ENCODE measurements at regions not wholly inside any gene's neighbourhood (a gene's known extent, or its start where the extent isn't known, plus 50 kb on each side); places are given as distances from the start of the nearest gene placed in this dataset.
A peak's percentile ranks its signal among the peaks of the same experiment; 100 is the strongest.

- peak; percentile 49 for DNase-seq (ENCODE audit: extremely low spot score)
- no peaks in the 10 kb centered on the region for H3K36me3 ChIP-seq (ENCODE audit: insufficient read depth)
- WGBS = 33% methylated on average over 6 of the region's 6 CpGs
- no peak overlapping the region for H3K4me3 ChIP-seq (ENCODE audit: low read depth, low read length)
- H3K27ac ChIP-seq (ENCODE audit: low read depth) = no peak overlapping the region
- H3K4me1 ChIP-seq (ENCODE audit: insufficient read depth) = no peaks in the 10 kb centered on the region
Observed at GRCh38 chr20:7516621-7517111, 423.6 kb downstream of the HAO1 start.

GRCh38 chr20:7520361-7520760 is 419.9 kb downstream of the HAO1 start:
- no peak for DNase-seq (ENCODE audit: extremely low spot score)
- Histone ChIP-seq H3K4me3 (ENCODE audit: low read depth, low read length) (no peak overlapping the region), H3K27ac (ENCODE audit: low read depth) (no peak overlapping the region), H3K4me1 (ENCODE audit: insufficient read depth) (no peaks in the 10 kb centered on the region), H3K36me3 (ENCODE audit: insufficient read depth) (no peaks in the 10 kb centered on the region)
- WGBS = 79% methylated on average over 4 of the region's 4 CpGs

GRCh38 chr20:7523288-7523687 is 417.0 kb downstream of the HAO1 start:
- Histone ChIP-seq H3K4me3 (ENCODE audit: low read depth, low read length) (no peak overlapping the region), H3K27ac (ENCODE audit: low read depth) (no peak overlapping the region), H3K36me3 (ENCODE audit: insufficient read depth) (no peaks in the 10 kb centered on the region), H3K4me1 (ENCODE audit: insufficient read depth) (no peaks in the 10 kb centered on the region)
- no peak for DNase-seq (ENCODE audit: extremely low spot score)

DNA sequence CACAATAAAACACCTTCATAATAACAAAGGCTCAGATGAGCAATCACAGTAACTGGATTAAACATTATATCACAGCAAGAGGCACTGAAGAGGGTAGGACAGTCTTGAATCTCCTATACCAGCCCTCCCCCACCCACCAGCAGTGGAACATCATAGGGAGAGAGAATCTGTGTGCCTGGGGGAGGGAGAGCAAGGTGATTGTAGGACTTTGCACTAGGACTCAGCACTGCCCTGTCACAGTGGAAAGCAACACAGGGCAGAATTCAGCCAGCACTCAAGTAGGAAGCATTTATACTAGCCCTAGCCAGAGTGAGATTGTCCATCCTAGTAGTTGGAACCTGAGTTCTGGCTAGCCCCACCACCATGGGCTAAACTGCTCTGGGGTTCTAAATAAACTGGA is 400.2 kb downstream of the HAO1 start:
- no peak for DNase-seq (ENCODE audit: extremely low spot score)
- no peak overlapping the region for H3K27ac ChIP-seq (ENCODE audit: low read depth)
- H3K36me3 ChIP-seq (ENCODE audit: insufficient read depth) = no peaks in the 10 kb centered on the region
- no peak overlapping the region for H3K4me3 ChIP-seq (ENCODE audit: low read depth, low read length)
- no peaks in the 10 kb centered on the region for H3K4me1 ChIP-seq (ENCODE audit: insufficient read depth)

GRCh38 chr20:7540923-7541322 is 399.3 kb downstream of the HAO1 start:
- H3K4me1 ChIP-seq (ENCODE audit: insufficient read depth) = no peaks in the 10 kb centered on the region
- DNase-seq (ENCODE audit: extremely low spot score) = no peak
- no peaks in the 10 kb centered on the region for H3K36me3 ChIP-seq (ENCODE audit: insufficient read depth)
- no peak overlapping the region for H3K4me3 ChIP-seq (ENCODE audit: low read depth, low read length)
- no peak overlapping the region for H3K27ac ChIP-seq (ENCODE audit: low read depth)
- WGBS = 72% methylated on average over 2 of the region's 2 CpGs

DNA sequence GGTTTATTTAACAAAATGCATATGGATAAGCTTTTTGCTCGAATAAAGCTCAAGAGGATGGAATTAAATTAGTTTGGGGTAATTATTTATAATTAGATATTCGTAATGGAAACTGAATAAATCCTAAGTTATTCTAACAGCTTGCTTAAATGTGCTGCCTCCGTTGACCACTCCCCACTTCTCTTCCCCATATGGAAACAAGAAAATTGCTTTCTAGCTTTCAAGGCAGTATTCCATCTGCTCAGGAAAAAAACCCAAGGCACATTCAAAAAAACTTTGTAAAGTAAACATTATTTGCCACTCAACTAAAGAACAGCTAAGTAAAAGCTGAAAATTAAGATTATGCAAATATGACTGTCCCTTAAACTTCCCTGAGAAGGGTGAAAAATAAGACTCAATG is 369.2 kb downstream of the HAO1 start:
- Histone ChIP-seq H3K4me1 (ENCODE audit: insufficient read depth) (no peaks in the 10 kb centered on the region), H3K36me3 (ENCODE audit: insufficient read depth) (no peaks in the 10 kb centered on the region), H3K4me3 (ENCODE audit: low read depth, low read length) (no peak overlapping the region), H3K27ac (ENCODE audit: low read depth) (no peak overlapping the region)
- 36% methylated on average over 3 of the region's 3 CpGs for WGBS
- no peak for DNase-seq (ENCODE audit: extremely low spot score)

DNA sequence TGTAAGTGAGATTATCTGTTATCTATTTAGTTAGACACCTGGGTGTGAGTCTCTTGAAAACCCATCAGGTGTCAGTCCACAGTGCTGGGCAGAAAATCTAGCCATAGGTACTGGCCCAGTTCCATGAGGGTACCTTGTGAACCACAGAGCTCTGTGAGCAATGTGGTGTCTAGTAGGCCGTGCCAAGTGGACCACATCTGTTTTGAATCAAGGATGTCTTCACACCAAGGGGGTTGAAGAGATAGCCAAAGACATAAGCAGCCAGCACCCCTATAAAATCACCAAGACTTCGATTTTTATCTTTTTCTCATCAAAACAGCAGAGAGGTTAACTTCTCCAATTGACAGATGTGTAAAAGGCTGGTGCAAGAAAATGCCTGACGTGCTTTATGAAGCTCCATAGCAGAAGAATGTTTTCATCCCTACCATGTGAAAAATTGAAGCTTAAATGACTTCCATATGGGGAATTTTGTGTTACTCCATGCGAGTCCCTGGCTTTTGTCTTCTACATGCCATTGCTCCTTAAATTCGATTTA is 368.7 kb downstream of the HAO1 start:
- Histone ChIP-seq H3K4me3 (ENCODE audit: low read depth, low read length) (no peak overlapping the region), H3K27ac (ENCODE audit: low read depth) (no peak overlapping the region), H3K36me3 (ENCODE audit: insufficient read depth) (no peaks in the 10 kb centered on the region), H3K4me1 (ENCODE audit: insufficient read depth) (no peaks in the 10 kb centered on the region)
- DNase-seq (ENCODE audit: extremely low spot score) = no peak
- 33% methylated on average over 5 of the region's 5 CpGs for WGBS

GRCh38 chr20:7579888-7580287 is 360.4 kb downstream of the HAO1 start:
- no peaks in the 10 kb centered on the region for H3K4me1 ChIP-seq (ENCODE audit: insufficient read depth)
- H3K36me3 ChIP-seq (ENCODE audit: insufficient read depth) = no peaks in the 10 kb centered on the region
- no peak overlapping the region for H3K27ac ChIP-seq (ENCODE audit: low read depth)
- H3K4me3 ChIP-seq (ENCODE audit: low read depth, low read length) = no peak overlapping the region
- no peak for DNase-seq (ENCODE audit: extremely low spot score)
- WGBS = 73% methylated on average over 3 of the region's 3 CpGs

GRCh38 chr20:7585126-7585679 is 355.1 kb downstream of the HAO1 start:
- Histone ChIP-seq H3K27ac (ENCODE audit: low read depth) (no peak overlapping the region), H3K36me3 (ENCODE audit: insufficient read depth) (no peaks in the 10 kb centered on the region), H3K4me1 (ENCODE audit: insufficient read depth) (no peaks in the 10 kb centered on the region), H3K4me3 (ENCODE audit: low read depth, low read length) (no peak overlapping the region)
- no peak for DNase-seq (ENCODE audit: extremely low spot score)
- 80% methylated on average over 6 of the region's 6 CpGs for WGBS

GRCh38 chr20:7586481-7586880 is 353.8 kb downstream of the HAO1 start:
- no peak for DNase-seq (ENCODE audit: extremely low spot score)
- H3K36me3 ChIP-seq (ENCODE audit: insufficient read depth) = no peaks in the 10 kb centered on the region
- 63% methylated on average over 1 of the region's 1 CpG for WGBS
- H3K27ac ChIP-seq (ENCODE audit: low read depth) = no peak overlapping the region
- H3K4me1 ChIP-seq (ENCODE audit: insufficient read depth) = no peaks in the 10 kb centered on the region
- H3K4me3 ChIP-seq (ENCODE audit: low read depth, low read length) = no peak overlapping the region

DNA sequence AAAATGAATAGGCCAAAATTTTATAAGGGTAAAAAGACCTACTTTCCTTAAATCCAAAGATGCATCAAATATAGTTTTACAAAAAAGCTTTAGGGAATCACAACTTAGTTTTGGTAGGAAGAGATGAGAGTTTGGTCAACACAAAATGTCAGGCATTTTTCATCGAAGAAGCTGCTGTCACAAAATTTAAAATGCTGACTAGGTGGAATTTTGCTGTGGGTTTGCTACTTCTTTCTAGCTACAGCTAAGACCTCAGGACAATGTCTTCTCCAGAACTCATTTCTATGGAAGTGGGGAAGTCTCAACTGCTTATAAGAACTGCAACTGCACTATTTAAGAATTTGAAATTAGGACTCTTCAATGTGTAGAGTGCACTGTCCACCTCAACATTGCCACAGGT is 351.1 kb downstream of the HAO1 start:
- WGBS = 89% methylated on average over 1 of the region's 1 CpG
- no peak overlapping the region for H3K4me3 ChIP-seq (ENCODE audit: low read depth, low read length)
- no peak for DNase-seq (ENCODE audit: extremely low spot score)

DNA sequence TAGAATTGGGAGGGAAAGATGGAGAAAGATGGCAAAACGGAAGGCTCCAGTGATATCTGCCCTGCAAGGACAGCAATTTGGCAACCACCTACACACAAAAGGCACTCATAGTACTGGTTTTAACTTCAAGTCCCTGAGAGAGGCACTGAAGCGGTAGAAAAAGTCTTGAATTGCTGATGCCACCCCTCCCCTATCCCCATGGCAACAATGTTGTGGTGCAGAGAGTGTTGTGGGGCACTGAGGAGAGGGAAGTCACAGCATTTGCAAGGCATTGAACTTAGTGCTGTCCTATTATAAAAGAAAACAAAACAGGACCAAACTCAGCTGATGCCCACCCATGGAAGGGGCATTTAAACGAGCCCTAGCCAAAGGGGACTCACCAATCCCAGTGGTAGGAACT is 343.7 kb downstream of the HAO1 start:
- no peaks in the 10 kb centered on the region for H3K4me1 ChIP-seq (ENCODE audit: insufficient read depth)
- WGBS = 65% methylated on average over 3 of the region's 3 CpGs
- DNase-seq (ENCODE audit: extremely low spot score) = no peak
- no peak overlapping the region for H3K27ac ChIP-seq (ENCODE audit: low read depth)
- H3K4me3 ChIP-seq (ENCODE audit: low read depth, low read length) = no peak overlapping the region
- H3K36me3 ChIP-seq (ENCODE audit: insufficient read depth) = no peaks in the 10 kb centered on the region

More for the DNA sequence above, 351.1 kb downstream of the HAO1 start:
- Histone ChIP-seq H3K4me1 (ENCODE audit: insufficient read depth) (no peaks in the 10 kb centered on the region), H3K36me3 (ENCODE audit: insufficient read depth) (no peaks in the 10 kb centered on the region), H3K27ac (ENCODE audit: low read depth) (no peak overlapping the region)

DNA sequence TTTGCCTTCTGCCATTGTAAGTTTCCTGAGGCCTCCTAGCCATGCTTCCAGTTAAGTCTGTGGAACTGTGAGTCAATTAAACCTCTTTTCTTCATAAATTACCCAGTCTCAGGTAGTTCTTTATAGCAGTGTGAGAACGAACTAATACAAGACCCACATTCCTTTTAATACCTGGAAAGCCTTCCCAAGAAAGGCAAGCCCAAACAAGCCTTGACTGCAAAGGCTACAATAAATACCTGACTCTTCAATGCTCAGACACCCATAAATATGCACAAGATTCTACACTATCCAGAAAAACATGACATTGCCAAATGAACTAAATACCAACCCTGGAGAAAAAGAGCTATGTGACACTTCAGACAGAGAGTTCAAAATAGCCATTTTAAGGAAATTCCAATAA is 338.8 kb downstream of the HAO1 start:
- no peak overlapping the region for H3K4me3 ChIP-seq (ENCODE audit: low read depth, low read length)
- no peak for DNase-seq (ENCODE audit: extremely low spot score)
- no peaks in the 10 kb centered on the region for H3K36me3 ChIP-seq (ENCODE audit: insufficient read depth)
- no peak overlapping the region for H3K27ac ChIP-seq (ENCODE audit: low read depth)
- 73% methylated on average over 1 of the region's 1 CpG for WGBS
- no peaks in the 10 kb centered on the region for H3K4me1 ChIP-seq (ENCODE audit: insufficient read depth)

DNA sequence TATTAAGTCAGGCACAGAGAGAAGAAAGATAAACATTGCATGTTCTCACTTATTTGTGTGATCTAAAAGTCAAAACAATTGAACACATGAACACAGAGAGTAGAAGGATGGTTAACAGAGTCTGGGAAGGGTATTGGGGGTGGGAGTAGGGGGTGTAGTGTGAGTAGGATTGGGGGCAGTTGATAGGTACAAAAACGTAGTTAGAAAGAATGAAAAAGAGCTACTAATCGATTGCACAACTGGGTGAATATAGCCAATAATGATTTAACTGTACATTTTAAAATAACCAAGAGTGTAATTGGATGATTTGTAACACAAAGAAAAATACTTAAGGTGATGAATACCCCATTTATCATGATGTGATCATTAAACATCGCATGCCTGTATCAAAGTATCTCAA is 333.3 kb downstream of the HAO1 start:
- Histone ChIP-seq H3K27ac (ENCODE audit: low read depth) (no peak overlapping the region), H3K4me3 (ENCODE audit: low read depth, low read length) (no peak overlapping the region)
- 86% methylated on average over 3 of the region's 3 CpGs for WGBS

GRCh38 chr20:7608250-7608649 is 332.0 kb downstream of the HAO1 start:
- Histone ChIP-seq H3K4me1 (ENCODE audit: insufficient read depth) (no peaks in the 10 kb centered on the region), H3K36me3 (ENCODE audit: insufficient read depth) (no peaks in the 10 kb centered on the region), H3K4me3 (ENCODE audit: low read depth, low read length) (no peak overlapping the region), H3K27ac (ENCODE audit: low read depth) (no peak overlapping the region)
- no peak for DNase-seq (ENCODE audit: extremely low spot score)
- 3% methylated on average over 2 of the region's 2 CpGs for WGBS

More for the DNA sequence above, 333.3 kb downstream of the HAO1 start:
- Histone ChIP-seq H3K36me3 (ENCODE audit: insufficient read depth) (no peaks in the 10 kb centered on the region), H3K4me1 (ENCODE audit: insufficient read depth) (no peaks in the 10 kb centered on the region)
- DNase-seq (ENCODE audit: extremely low spot score) = no peak

Data from urinary bladder (tissue), 3 donors.